DND-41 (cell line): ENCODE measurements at regions not wholly inside any gene's neighbourhood (a gene's known extent, or its start where the extent isn't known, plus 50 kb on each side); places are given as distances from the start of the nearest gene placed in this dataset.

Experiments
- CTCF ChIP-seq: IDR thresholded peaks from 2 replicates; pipeline ENCODE4 v1.5.1; 2012; ENCODE audit warnings: borderline replicate concordance, low read length, moderate library complexity, mild to moderate bottlenecking; ENCODE audit not compliant: poor library complexity, severe bottlenecking; ENCODE audit errors: extremely low read depth
- EZH2 ChIP-seq: IDR thresholded peaks from 3 replicates; pipeline ENCODE4 v1.6.1; 2012; ENCODE audit warnings: borderline replicate concordance, low read depth, mild to moderate bottlenecking, moderate library complexity, low read length, inconsistent platforms; ENCODE audit not compliant: severe bottlenecking

DNA sequence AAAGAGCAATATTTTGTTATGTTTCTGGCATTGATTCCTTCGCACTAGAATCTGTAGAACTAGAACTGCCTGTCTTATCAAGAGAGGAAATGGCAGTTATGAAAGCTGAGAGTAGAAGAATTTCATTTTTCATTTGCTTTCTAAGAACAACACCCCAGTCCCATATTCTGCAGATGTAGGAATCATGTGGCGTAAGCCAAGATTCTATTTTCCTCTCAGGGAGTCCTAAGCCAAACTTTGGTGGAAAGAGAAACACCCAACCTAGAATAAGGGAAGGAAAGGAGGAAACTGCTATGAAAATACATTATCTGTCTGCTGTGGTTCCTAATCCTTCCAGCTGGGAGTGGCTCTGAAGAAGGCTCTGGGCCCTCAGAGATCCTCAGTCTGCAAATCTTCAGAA, 1176.9 kb upstream of the C9orf72 start:
- TF ChIP-seq CTCF (no peak), EZH2 (no peak)
